K562 (cell line): ENCODE measurements at regions not wholly inside any gene's neighbourhood (a gene's known extent, or its start where the extent isn't known, plus 50 kb on each side); places are given as distances from the start of the nearest gene placed in this dataset.

Experiments
- ADNP ChIP-seq: fragments of 200-800 bp; sonication (Bioruptor generic); IDR thresholded peaks from 2 replicates; pipeline ENCODE4 v1.6.1; 2016; ENCODE audit warnings: missing genetic modification characterization, missing compliant biosample characterization
- DIDO1 ChIP-seq: fragments of 450-650 bp; IDR thresholded peaks from 2 replicates; pipeline ENCODE4 v1.6.1; 2016; ENCODE audit warnings: low read depth, missing biosample characterization, missing genetic modification characterization
- EP300 ChIP-seq: IDR thresholded peaks from 2 replicates; pipeline ENCODE4 v1.6.1; 2012; ENCODE audit warnings: low read length, improper control_type of control experiment
- FOSL1 ChIP-seq: fragments of 200-800 bp; sonication (Bioruptor generic); conservative IDR thresholded peaks from 2 replicates; pipeline ENCODE4 v1.6.1; 2016; ENCODE audit warnings: missing genetic modification characterization, missing compliant biosample characterization
- GABPA ChIP-seq: fragments of 200-800 bp; sonication (Bioruptor generic); conservative IDR thresholded peaks from 2 replicates; pipeline ENCODE4 v1.6.1; 2016; ENCODE audit warnings: low read depth, missing genetic modification characterization, missing compliant biosample characterization
- GTF2F1 ChIP-seq: IDR thresholded peaks from 2 replicates; pipeline ENCODE4 v1.6.1; 2011; ENCODE audit warnings: low read depth, low read length, improper control_type of control experiment
- NR2C1 ChIP-seq, 2 experiments: fragments of 450-650 bp; IDR thresholded peaks; 2 replicates each; pipeline ENCODE4 v1.6.1; 2017; ENCODE audit warnings: mild to moderate bottlenecking in 2 of 2, antibody characterized with exemption in 1 of 2, inconsistent platforms in 1 of 2, missing compliant biosample characterization in 1 of 2, missing genetic modification characterization in 1 of 2
- NR3C1 ChIP-seq: sonication (generic); formaldehyde crosslinking; IDR thresholded peaks from 2 replicates; pipeline ENCODE4 v1.8.1; 2022; ENCODE audit warnings: missing genetic modification reagents
- RBM14 ChIP-seq: fragments of 200-400 bp; formaldehyde crosslinking; IDR thresholded peaks from 2 replicates; pipeline ENCODE4 v1.6.1; 2018; ENCODE audit warnings: low read depth, mild to moderate bottlenecking, low read length, moderate library complexity, borderline replicate concordance; ENCODE audit not compliant: insufficient read depth
- THAP7 ChIP-seq: fragments of 250-450 bp; sonication (Bioruptor Pico); IDR thresholded peaks from 2 replicates; pipeline ENCODE4 v1.5.0; 2021
- TF ChIP-seq, protein P1 (sequence below): IDR thresholded peaks from 2 replicates; pipeline ENCODE4 v1.6.1; 2014; ENCODE audit warnings: antibody characterized with exemption
- TF ChIP-seq, protein P2 (sequence below): fragments of 450-650 bp; IDR thresholded peaks from 2 replicates; pipeline ENCODE4 v1.6.1; 2016; ENCODE audit warnings: borderline replicate concordance

DNA sequence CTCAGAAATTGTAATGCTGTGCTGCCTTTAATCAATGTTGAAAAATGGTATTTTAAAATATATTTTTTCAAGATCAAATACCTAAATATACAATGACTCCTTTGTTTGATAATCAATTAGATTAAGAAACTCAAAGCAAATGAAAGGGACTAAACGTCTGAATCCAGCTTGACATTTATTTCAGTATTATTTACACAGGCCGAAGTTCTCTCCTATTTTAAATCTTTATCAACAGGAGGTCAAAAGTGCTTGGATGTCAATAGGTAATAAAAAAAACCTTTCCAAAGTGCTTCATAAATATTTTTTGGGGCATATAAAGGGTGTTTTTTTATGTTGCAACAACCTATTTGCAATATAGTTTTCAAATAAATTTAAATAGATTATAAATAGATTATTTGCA lies 1201.7 kb upstream of the SLC39A10 start:
- TF ChIP-seq GTF2F1 (no peak), EP300 (no peak), NR2C1 (IDR thresholded peaks at IDR 0.05) (no peak), NR2C1 (tag; IDR thresholded peaks at IDR 0.05) (no peak), DIDO1 (tag) (no peak), THAP7 (CRISPR knock-in tag) (no peak), ADNP (tag) (no peak), RBM14 (no peak), FOSL1 (no peak), GABPA (no peak), NR3C1 (CRISPR knock-in tag) (no peak)
- TF ChIP-seq, protein P1, sequence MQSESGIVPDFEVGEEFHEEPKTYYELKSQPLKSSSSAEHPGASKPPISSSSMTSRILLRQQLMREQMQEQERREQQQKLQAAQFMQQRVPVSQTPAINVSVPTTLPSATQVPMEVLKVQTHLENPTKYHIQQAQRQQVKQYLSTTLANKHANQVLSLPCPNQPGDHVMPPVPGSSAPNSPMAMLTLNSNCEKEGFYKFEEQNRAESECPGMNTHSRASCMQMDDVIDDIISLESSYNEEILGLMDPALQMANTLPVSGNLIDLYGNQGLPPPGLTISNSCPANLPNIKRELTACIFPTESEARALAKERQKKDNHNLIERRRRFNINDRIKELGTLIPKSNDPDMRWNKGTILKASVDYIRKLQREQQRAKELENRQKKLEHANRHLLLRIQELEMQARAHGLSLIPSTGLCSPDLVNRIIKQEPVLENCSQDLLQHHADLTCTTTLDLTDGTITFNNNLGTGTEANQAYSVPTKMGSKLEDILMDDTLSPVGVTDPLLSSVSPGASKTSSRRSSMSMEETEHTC = no peak
- TF ChIP-seq, protein P2, sequence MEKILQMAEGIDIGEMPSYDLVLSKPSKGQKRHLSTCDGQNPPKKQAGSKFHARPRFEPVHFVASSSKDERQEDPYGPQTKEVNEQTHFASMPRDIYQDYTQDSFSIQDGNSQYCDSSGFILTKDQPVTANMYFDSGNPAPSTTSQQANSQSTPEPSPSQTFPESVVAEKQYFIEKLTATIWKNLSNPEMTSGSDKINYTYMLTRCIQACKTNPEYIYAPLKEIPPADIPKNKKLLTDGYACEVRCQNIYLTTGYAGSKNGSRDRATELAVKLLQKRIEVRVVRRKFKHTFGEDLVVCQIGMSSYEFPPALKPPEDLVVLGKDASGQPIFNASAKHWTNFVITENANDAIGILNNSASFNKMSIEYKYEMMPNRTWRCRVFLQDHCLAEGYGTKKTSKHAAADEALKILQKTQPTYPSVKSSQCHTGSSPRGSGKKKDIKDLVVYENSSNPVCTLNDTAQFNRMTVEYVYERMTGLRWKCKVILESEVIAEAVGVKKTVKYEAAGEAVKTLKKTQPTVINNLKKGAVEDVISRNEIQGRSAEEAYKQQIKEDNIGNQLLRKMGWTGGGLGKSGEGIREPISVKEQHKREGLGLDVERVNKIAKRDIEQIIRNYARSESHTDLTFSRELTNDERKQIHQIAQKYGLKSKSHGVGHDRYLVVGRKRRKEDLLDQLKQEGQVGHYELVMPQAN = no peak
